ENCODE measurements at regions not wholly inside any gene's neighbourhood (a gene's known extent, or its start where the extent isn't known, plus 50 kb on each side); places are given as distances from the start of the nearest gene placed in this dataset.
"Not testable (repeated sequence)": the region's sequence is repeated elsewhere in the genome, so short reads cannot be mapped to it uniquely, and the experiment has no call there.

DNA sequence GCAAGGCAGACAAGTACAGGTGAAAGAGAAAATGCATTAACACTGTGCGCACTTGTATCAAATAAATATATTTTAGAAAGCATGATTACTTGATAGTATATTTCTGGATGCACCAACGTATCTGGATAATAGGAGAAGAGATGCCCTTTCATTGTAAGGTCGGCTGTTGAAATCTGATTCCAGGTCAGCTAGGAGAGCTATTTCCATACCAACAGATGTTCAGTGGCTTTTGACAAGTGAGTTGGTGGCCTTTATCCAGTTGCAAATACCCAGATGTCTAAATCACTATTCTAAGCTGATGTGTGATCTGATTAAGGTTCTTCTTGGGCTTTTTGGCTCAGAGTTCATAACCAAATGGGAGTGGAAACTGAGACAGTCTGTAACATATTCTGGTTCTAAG lies 128.2 kb upstream of the TBCA start:
- intact Hi-C loops (cut with DNase I): no loop called here
- DNase-seq (no peak), ATAC-seq (no peak)
- Histone ChIP-seq H3K9me3 (no peaks in the 10 kb centered on the region), H3K27me3 (peaks cover 0 to 3% (median 0%) of the 10 kb centered on the region in 9 donors), H3K4me3 (no peak overlapping the region), H3K27ac (no peak overlapping the region), H3K4me1 (no peaks in the 10 kb centered on the region), H3K36me3 (no peaks in the 10 kb centered on the region)
- no peak for TF ChIP-seq CTCF (IDR thresholded peaks at IDR 0.05)
- no peak for TF ChIP-seq POLR2A (IDR thresholded peaks at IDR 0.05)
- 65 to 71% (median 69%) methylated on average over 3 of the region's 3 CpGs for WGBS, 4 donors

GRCh38 chr5:77900691-77901090 lies 124.6 kb upstream of the TBCA start:
- ATAC-seq (no peak), DNase-seq (no peak)
- H3K27ac ChIP-seq: no peak overlapping the region
- no peak for TF ChIP-seq CTCF (IDR thresholded peaks at IDR 0.05)
- no peak for TF ChIP-seq POLR2A (IDR thresholded peaks at IDR 0.05)
- intact Hi-C loops (cut with DNase I): no loop called here
- H3K9me3 ChIP-seq: no peaks in the 10 kb centered on the region
- H3K27me3 ChIP-seq: no peaks in the 10 kb centered on the region
- no peak overlapping the region for H3K4me3 ChIP-seq
- no peaks in the 10 kb centered on the region for H3K36me3 ChIP-seq
- no peaks in the 10 kb centered on the region for H3K4me1 ChIP-seq
- WGBS, 4 donors: 78 to 86% (median 84%) methylated on average over 3 of the region's 3 CpGs

DNA sequence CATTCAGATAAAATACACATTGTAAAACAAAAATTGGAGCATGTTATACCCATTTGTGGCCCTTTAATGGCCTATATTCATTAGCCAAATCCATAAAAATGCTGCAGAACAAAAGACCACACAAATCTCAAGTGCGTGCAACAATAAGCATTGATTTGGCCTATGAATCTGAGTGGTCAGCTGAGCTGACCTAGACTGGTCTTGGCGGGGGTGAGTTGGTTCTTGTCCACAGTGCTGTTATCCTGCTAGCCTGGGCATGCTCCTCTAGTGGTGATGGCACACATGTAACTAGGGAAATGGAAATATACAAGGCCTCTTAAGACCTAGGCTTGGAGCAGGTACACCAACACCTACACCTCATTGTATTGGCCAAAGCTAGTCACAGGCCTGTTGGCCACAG lies 122.2 kb upstream of the TBCA start:
- no peak for TF ChIP-seq POLR2A (IDR thresholded peaks at IDR 0.05)
- no peak for TF ChIP-seq CTCF (IDR thresholded peaks at IDR 0.05)
- Histone ChIP-seq H3K4me3 (no peak overlapping the region), H3K4me1 (peaks cover 0 to 8% (median 0%) of the 10 kb centered on the region in 12 donors), H3K9me3 (no peaks in the 10 kb centered on the region), H3K27me3 (no peaks in the 10 kb centered on the region), H3K27ac (no peak overlapping the region), H3K36me3 (no peaks in the 10 kb centered on the region)
- 93 to 96% (median 94%) methylated on average over 2 of the region's 2 CpGs for WGBS, 4 donors
- intact Hi-C loops (cut with DNase I): no loop called here
- DNase-seq: no peak
- ATAC-seq: no peak

DNA sequence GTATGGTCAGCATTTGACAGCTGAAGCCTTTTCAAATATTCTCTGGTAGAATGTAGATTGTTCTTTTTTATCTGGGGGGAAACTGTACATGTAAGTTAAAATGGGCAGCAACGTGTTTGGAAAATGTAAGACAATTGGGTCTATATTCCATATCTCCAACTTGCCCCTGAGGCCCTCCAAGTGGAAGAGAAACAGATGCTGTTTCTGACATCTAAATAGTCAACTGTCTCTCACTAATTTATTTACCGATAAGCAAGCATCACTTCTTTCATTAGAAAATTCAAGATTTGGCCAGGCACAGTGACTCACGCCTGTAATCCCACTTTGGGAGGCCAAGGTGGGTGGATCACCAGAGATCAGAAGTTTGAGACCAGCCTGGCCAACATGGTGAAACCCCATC lies 120.2 kb upstream of the TBCA start:
- DNase-seq: no peak
- 62 to 77% (median 74%) methylated on average over 3 of the region's 3 CpGs for WGBS, 4 donors
- ATAC-seq: no peak
- H3K9me3 ChIP-seq: no peaks in the 10 kb centered on the region
- intact Hi-C loops (cut with DNase I): no loop called here
- no peaks in the 10 kb centered on the region for H3K27me3 ChIP-seq
- H3K27ac ChIP-seq: no peak overlapping the region
- no peak overlapping the region for H3K4me3 ChIP-seq
- peaks cover 0 to 8% (median 0%) of the 10 kb centered on the region in 12 donors for H3K4me1 ChIP-seq
- no peaks in the 10 kb centered on the region for H3K36me3 ChIP-seq
- TF ChIP-seq CTCF (IDR thresholded peaks at IDR 0.05) (no peak), POLR2A (IDR thresholded peaks at IDR 0.05) (no peak)

DNA sequence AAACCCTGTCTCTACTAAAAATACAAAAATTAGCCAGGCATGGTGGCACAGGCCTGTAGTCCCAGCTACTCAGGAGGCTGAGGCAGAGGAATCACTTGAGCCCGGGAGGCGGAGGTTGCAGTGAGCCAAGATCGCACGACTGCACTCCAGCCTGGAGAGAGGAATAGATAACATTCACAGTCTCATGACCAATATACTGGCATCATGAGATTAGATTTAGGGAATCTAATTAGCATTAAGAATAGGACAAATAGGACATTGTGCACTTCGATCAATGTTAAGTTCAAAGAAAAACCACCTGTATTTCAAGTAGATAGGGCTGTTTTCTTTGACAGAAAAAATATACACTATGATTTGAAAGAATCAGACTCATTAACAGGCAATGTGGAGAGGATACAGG lies 118.0 kb upstream of the TBCA start:
- H3K27me3 ChIP-seq; intact Hi-C loops (cut with DNase I); H3K4me3 ChIP-seq; H3K9me3 ChIP-seq; DNase-seq; H3K4me1 ChIP-seq; ATAC-seq; H3K36me3 ChIP-seq: not testable (repeated sequence)
- 50 to 56% (median 55%) methylated on average over 5 of the region's 5 CpGs for WGBS, 4 donors
- peak overlapping the region in 1 of 12 donors; percentile 57 for H3K27ac ChIP-seq

All from heart left ventricle (tissue), 16 donors.